Skeletal muscle satellite cell (primary cell): ENCODE measurements at regions not wholly inside any gene's neighbourhood (a gene's known extent, or its start where the extent isn't known, plus 50 kb on each side); places are given as distances from the start of the nearest gene placed in this dataset.
"Not testable (repeated sequence)": the region's sequence is repeated elsewhere in the genome, so short reads cannot be mapped to it uniquely, and the experiment has no call there.

Source experiments
- H3K27me3 ChIP-seq: 2 replicates; pipeline ENCODE4 v1.7.0; 2013; ENCODE audit warnings: low read length; ENCODE audit not compliant: control insufficient read depth, insufficient read depth
- H3K36me3 ChIP-seq: 2 replicates; pipeline ENCODE4 v1.7.0; 2013; ENCODE audit warnings: mild to moderate bottlenecking, control low read depth, low read length; ENCODE audit not compliant: insufficient read depth
- H3K4me1 ChIP-seq: 2 replicates; pipeline ENCODE4 v1.7.0; 2013; ENCODE audit warnings: low read length; ENCODE audit not compliant: control insufficient read depth, insufficient read depth
- H3K4me2 ChIP-seq: 2 replicates; pipeline ENCODE4 v1.7.0; 2013; ENCODE audit warnings: mild to moderate bottlenecking, low read length
- H3K4me3 ChIP-seq: 2 replicates; pipeline ENCODE4 v1.7.0; 2013; ENCODE audit warnings: low read length
- H3K9ac ChIP-seq: 2 replicates; pipeline ENCODE4 v1.7.0; 2013; ENCODE audit warnings: mild to moderate bottlenecking, low read depth, low read length, moderate library complexity
- H3K9me3 ChIP-seq: replicated peaks from 2 replicates; pipeline ENCODE4 v1.7.0; 2013; ENCODE audit warnings: mild to moderate bottlenecking, control low read depth, low read length

- H3K4me2 ChIP-seq, result no peak overlapping the region
- no peak overlapping the region for H3K9ac ChIP-seq
- no peaks in the 10 kb centered on the region for H3K4me1 ChIP-seq
- H3K9me3 ChIP-seq, result no peaks in the 10 kb centered on the region
- H3K27me3 ChIP-seq, result no peaks in the 10 kb centered on the region
- H3K4me3 ChIP-seq, result no peak overlapping the region
- H3K36me3 ChIP-seq, result no peaks in the 10 kb centered on the region
Measured at GRCh38 chr4:107509615-107510014, 210.4 kb downstream of the PAPSS1 start.

- no peaks in the 10 kb centered on the region for H3K36me3 ChIP-seq
- H3K27me3 ChIP-seq, result no peaks in the 10 kb centered on the region
- H3K9ac ChIP-seq, result no peak overlapping the region
- H3K4me2 ChIP-seq, result no peak overlapping the region
- H3K9me3 ChIP-seq, result no peaks in the 10 kb centered on the region
- no peaks in the 10 kb centered on the region for H3K4me1 ChIP-seq
- H3K4me3 ChIP-seq, result no peak overlapping the region
Measured at GRCh38 chr4:107500551-107500950, 219.5 kb downstream of the PAPSS1 start.

GRCh38 chr4:107497054-107497453 lies 223.0 kb downstream of the PAPSS1 start:
- Histone ChIP-seq H3K27me3 (no peaks in the 10 kb centered on the region), H3K36me3 (no peaks in the 10 kb centered on the region), H3K9ac (no peak overlapping the region), H3K4me1 (no peaks in the 10 kb centered on the region), H3K4me2 (no peak overlapping the region), H3K9me3 (no peaks in the 10 kb centered on the region), H3K4me3 (no peak overlapping the region)

GRCh38 chr4:107492566-107492965 lies 227.5 kb downstream of the PAPSS1 start:
- Histone ChIP-seq H3K4me3 (no peak overlapping the region), H3K4me1 (no peaks in the 10 kb centered on the region), H3K9me3 (no peaks in the 10 kb centered on the region), H3K27me3 (no peaks in the 10 kb centered on the region), H3K4me2 (no peak overlapping the region), H3K9ac (no peak overlapping the region), H3K36me3 (no peaks in the 10 kb centered on the region)

- H3K4me1 ChIP-seq, result no peaks in the 10 kb centered on the region
- H3K27me3 ChIP-seq, result no peaks in the 10 kb centered on the region
- H3K4me3 ChIP-seq, result no peak overlapping the region
- H3K9me3 ChIP-seq, result no peaks in the 10 kb centered on the region
- no peaks in the 10 kb centered on the region for H3K36me3 ChIP-seq
- H3K9ac ChIP-seq, result no peak overlapping the region
- no peak overlapping the region for H3K4me2 ChIP-seq
Measured at GRCh38 chr4:107490116-107490515, 229.9 kb downstream of the PAPSS1 start.

- not testable (repeated sequence) for H3K9me3 ChIP-seq, H3K4me3 ChIP-seq, H3K4me2 ChIP-seq, H3K36me3 ChIP-seq, H3K9ac ChIP-seq, H3K27me3 ChIP-seq, H3K4me1 ChIP-seq
Measured at GRCh38 chr4:107483621-107484020, 236.4 kb downstream of the PAPSS1 start.

GRCh38 chr4:107482546-107482945 lies 237.5 kb downstream of the PAPSS1 start:
- Histone ChIP-seq H3K4me2 (no peak overlapping the region), H3K36me3 (no peaks in the 10 kb centered on the region), H3K9me3 (no peaks in the 10 kb centered on the region), H3K4me3 (no peak overlapping the region), H3K4me1 (no peaks in the 10 kb centered on the region), H3K9ac (no peak overlapping the region), H3K27me3 (no peaks in the 10 kb centered on the region)

GRCh38 chr4:107478327-107478980 lies 241.6 kb downstream of the PAPSS1 start:
- Histone ChIP-seq H3K9me3 (no peaks in the 10 kb centered on the region), H3K4me2 (no peak overlapping the region), H3K4me3 (no peak overlapping the region), H3K9ac (no peak overlapping the region), H3K36me3 (no peaks in the 10 kb centered on the region), H3K27me3 (no peaks in the 10 kb centered on the region), H3K4me1 (no peaks in the 10 kb centered on the region)

GRCh38 chr4:107473126-107473525 lies 246.9 kb downstream of the PAPSS1 start:
- Histone ChIP-seq H3K27me3 (no peaks in the 10 kb centered on the region), H3K9ac (no peak overlapping the region), H3K4me2 (no peak overlapping the region)

GRCh38 chr4:107472265-107472948 lies 247.6 kb downstream of the PAPSS1 start:
- Histone ChIP-seq H3K4me2 (no peak overlapping the region), H3K27me3 (no peaks in the 10 kb centered on the region), H3K36me3 (no peaks in the 10 kb centered on the region), H3K9me3 (no peaks in the 10 kb centered on the region), H3K4me1 (no peaks in the 10 kb centered on the region), H3K9ac (no peak overlapping the region), H3K4me3 (no peak overlapping the region)

More at GRCh38 chr4:107473126-107473525, 246.9 kb downstream of the PAPSS1 start:
- no peaks in the 10 kb centered on the region for H3K4me1 ChIP-seq
- no peaks in the 10 kb centered on the region for H3K9me3 ChIP-seq
- H3K36me3 ChIP-seq, result no peaks in the 10 kb centered on the region
- no peak overlapping the region for H3K4me3 ChIP-seq

- Histone ChIP-seq H3K9me3 (no peaks in the 10 kb centered on the region), H3K4me1 (no peaks in the 10 kb centered on the region), H3K4me3 (no peak overlapping the region), H3K4me2 (no peak overlapping the region), H3K9ac (no peak overlapping the region), H3K27me3 (no peaks in the 10 kb centered on the region), H3K36me3 (no peaks in the 10 kb centered on the region)
Measured at GRCh38 chr4:107470173-107470572, 249.9 kb downstream of the PAPSS1 start.

- Histone ChIP-seq H3K4me1 (no peaks in the 10 kb centered on the region), H3K9ac (no peak overlapping the region), H3K9me3 (no peaks in the 10 kb centered on the region), H3K4me3 (no peak overlapping the region), H3K4me2 (no peak overlapping the region), H3K36me3 (no peaks in the 10 kb centered on the region), H3K27me3 (no peaks in the 10 kb centered on the region)
Measured at GRCh38 chr4:107468812-107469211, 251.2 kb downstream of the PAPSS1 start.
